Jurkat, Clone E6-1 (cell line): ENCODE measurements at regions not wholly inside any gene's neighbourhood (a gene's known extent, or its start where the extent isn't known, plus 50 kb on each side); places are given as distances from the start of the nearest gene placed in this dataset.
"Not testable (repeated sequence)": the region's sequence is repeated elsewhere in the genome, so short reads cannot be mapped to it uniquely, and the experiment has no call there.

ENCODE experiments used
- DNase-seq: peaks from one replicate; pipeline ENCODE4 v3.0.0-alpha.2; 2011; ENCODE audit warnings: low read depth, low spot score
- H3K4me3 ChIP-seq: 2 replicates; pipeline ENCODE4 v1.5.1; 2011; ENCODE audit warnings: mild to moderate bottlenecking, low read length, control low read depth, moderate library complexity

DNA sequence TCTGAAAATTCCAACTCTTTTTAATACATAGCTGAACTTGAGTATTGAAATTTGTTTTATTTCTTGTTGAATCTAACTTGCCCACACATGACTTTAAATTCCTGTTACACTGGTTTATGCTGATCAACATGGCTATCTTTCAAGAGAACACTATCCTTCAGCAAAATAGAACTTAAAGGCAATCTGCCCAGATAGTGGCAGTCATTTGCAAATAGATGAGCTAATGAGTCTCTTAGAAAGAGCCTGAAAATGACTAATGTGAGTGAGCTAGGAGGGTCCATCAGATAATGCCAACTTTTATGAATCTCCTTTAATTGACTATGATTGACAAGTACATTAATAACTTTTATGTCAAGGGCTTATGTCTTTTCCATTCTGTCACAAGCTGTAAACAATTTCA, 1360.8 kb upstream of the C9orf72 start:
- no peak overlapping the region for H3K4me3 ChIP-seq
- no peak for DNase-seq

DNA sequence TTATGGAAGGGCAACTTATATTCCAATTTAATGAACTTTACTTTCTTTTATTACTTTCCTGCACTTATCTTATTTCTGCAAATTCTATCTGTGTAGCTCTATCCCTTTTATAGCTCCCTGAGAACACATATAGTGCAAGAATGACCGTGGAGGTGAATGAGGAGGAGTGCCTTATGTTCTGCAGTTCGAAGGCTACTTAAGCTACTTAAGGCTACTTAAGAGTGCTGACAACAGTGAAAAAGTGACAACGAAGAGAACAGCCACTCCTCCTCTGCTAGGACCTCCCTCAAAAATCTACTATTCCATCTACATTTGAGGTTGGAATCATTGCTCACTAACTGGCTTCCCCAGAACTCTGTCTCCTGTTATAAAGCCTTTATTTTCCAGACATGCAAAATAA, 1365.7 kb upstream of the C9orf72 start:
- no peak for DNase-seq
- H3K4me3 ChIP-seq: no peak overlapping the region

DNA sequence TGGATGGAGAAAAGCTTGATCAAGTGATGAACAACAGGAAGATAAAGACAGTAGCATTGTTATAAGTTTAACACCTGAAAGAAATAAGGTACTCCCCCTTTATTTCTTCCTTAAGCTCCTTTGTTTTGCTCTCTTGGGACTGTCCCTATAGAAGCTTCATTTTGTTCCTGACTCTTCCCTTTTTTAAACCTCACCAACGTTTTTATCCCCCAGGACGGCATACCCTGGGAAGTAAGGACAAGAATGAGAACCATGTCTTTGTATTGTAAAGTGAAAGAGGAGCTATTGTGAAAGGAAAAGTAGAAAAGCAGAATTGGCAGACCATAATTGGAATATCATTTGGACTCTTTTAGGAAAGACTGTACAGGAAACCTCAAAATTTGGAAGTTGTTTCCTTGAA, 1368.6 kb upstream of the C9orf72 start:
- no peak overlapping the region for H3K4me3 ChIP-seq
- no peak for DNase-seq

DNA sequence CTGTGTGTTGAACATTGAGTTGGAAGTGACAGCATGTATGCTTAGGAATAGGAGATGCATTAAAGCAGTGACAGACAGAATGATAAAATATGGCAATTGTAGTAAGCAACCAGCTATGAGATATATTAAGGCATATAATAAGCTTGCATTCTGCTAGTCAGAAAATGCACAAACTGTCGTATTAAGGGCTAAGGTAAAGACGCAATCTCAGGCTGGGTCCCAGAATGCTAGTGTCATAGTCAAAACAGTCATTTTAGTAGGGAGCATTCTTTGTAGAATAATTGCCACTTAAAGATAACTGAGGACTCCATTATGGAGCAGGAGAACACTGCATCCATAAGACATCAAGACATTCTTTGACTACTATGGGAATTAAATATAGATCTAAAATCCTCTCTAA, 1369.7 kb upstream of the C9orf72 start:
- no peak for DNase-seq
- H3K4me3 ChIP-seq: no peak overlapping the region

DNA sequence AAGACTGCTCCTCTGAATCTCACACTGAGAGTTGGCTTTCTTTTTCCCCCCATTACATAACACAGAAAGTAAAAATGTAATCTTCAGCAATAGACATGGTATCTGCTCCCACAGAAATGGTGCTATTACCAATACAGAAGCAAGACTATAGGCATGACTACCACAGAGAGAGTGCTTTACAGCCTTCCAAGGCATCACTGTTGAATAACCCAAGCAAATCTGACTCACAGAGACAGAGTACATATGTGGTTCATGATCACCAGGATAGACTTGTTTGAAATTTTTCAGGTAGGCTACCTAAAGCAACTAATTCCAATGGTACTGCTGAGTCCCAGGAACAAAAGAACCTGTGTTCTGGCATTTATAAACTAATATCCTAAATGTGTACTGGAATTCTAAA, 1373.4 kb upstream of the C9orf72 start:
- no peak for DNase-seq
- no peak overlapping the region for H3K4me3 ChIP-seq

DNA sequence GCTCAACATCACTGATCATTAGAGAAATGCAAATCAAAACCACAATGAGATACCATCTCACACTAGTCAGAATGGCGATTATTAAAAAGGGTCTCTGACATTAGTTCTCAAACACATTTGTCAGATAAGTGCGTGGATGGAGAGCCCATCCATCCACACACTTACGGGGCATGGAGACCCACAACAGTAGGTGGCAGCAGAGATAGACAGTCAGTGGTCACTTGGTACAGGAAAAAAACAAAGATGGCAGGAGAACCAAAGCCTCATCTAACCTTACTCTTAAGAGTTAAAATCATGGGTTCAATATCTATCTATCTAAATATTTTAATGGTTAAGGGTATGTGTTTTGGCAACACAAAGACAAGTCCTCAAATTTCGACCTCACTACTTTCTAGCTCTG, 1378.7 kb upstream of the C9orf72 start:
- no peak for DNase-seq
- no peak overlapping the region for H3K4me3 ChIP-seq

DNA sequence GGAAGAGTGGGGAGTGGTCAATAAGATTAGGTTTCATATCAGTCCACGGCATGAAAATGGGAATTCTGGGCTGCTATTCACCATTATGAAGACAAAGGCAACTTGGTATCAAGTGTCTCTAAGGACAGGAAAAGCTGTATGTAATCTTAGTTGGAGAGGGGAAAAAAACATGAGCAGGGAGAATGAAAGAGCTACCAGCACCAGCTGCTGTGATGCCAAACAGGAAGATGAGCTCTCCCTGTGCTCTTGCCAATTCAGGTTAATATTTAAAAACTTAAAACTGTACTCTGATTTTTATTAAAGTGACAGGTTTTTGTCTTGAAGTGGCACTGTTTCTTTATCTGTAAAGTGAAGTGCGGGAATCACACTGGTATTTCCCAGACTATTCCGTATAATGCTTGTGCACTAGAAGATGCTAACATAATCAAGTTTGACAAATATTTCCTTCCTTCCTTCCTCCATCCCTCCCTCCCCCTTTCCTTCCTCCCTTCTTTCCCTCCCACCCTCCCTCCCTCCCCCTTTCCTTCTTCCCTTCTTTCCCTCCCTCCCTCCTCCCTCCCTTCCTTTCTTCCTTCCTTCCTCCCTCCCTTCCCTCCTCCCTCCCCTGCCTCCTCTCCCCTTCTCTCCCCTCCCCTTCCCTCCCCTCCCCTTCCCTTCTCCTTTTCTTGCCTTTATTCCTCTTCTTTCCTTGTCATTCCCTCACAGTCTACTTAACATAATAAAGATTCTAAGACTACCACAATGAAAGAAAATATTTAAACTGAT, 1383.0 kb upstream of the C9orf72 start:
- no peak overlapping the region for H3K4me3 ChIP-seq
- DNase-seq: no peak

DNA sequence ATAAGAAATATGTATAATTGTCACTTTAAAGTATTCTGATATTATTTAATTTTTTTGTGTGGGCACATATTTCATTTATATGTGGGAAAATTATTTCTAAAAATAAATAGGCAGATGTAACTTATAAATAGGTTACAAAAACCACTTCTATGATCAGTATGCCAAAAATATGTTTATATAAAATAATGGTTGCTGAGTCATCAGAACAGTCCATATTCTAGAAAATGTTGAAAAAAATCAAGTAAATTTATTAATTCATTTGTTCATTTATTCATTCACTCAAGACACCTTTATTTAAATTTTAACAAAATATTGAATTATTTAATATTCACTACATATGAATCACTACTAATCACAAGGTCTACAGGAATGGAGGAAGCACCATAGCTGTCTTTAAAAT, 1387.3 kb upstream of the C9orf72 start:
- DNase-seq: no peak
- no peak overlapping the region for H3K4me3 ChIP-seq

DNA sequence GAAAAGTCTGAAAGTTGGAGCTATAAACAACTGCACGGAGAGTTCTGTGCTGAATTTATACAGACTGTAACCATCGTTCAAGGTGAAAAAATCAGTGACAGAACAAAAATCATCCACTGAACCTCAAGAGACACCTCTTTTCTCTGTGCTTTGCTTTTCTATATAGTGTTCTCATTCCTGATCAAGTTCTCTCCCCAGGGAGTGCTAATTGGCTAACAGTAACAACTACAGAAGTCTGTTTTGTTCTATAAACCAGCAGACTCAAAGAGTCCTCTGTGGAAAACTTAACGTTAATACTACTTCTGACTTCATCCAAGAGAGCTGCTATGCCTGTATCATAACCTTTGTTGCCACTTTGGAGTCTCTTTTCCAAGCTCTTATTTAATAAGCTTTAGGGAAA, 1388.3 kb upstream of the C9orf72 start:
- no peak overlapping the region for H3K4me3 ChIP-seq
- no peak for DNase-seq

DNA sequence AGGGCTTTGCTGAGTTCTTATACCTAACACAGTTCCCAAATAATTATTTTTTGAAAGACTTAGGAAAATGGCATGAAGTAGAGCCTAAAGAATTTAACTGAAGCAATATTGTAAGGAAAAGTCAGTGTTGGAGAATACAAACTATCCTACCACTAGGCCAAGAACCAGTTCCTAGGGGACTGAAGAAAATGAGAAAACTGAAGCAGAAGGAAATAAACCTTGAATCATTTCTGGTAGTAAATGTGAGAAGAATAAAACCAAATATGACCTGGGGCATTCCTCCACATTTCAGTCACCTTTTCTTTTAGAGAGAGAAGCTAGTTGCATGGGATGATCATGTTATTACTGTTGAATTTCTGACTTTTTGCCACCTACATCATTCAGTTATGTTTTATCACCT, 1393.9 kb upstream of the C9orf72 start:
- DNase-seq: no peak
- no peak overlapping the region for H3K4me3 ChIP-seq

DNA sequence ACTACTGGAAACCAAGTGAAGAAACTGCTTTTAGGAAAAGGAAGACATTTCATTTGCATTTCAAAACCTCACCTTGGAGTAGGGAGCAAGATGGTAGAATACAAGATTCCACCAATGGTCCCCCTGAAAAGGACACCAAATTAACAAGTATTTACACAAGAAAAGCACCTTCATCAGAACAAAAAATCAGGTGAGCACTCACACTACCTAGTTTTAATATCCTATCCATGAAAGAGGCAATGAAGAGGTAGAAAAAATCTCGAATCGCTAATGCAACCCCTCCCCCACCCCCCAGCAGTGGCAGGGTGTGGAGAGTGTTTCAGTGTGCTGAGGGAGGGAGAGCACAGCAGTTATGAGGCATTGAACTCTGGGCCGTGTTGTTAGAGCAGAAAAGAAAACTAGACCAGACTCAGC, 1397.0 kb upstream of the C9orf72 start:
- DNase-seq: no peak
- no peak overlapping the region for H3K4me3 ChIP-seq

DNA sequence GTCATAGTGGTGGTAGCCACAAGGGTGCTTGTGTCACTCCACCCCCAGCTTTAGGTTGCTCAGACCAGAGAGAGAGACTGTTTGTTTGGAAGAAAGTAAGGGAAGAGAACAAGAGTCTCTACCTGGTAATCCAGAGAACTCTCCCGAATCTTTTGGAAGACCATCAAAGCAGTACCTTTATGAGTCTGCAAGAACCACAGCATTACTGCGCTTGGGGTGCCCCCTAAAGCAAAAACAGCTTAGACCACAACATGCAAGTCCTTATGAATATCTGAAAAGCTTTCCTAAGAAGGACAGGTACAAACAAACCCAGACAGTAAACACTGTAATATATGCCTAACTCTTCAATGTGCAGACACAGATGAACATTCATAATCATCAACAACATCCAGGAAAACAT, 1398.6 kb upstream of the C9orf72 start:
- H3K4me3 ChIP-seq: no peak overlapping the region
- DNase-seq: no peak

DNA sequence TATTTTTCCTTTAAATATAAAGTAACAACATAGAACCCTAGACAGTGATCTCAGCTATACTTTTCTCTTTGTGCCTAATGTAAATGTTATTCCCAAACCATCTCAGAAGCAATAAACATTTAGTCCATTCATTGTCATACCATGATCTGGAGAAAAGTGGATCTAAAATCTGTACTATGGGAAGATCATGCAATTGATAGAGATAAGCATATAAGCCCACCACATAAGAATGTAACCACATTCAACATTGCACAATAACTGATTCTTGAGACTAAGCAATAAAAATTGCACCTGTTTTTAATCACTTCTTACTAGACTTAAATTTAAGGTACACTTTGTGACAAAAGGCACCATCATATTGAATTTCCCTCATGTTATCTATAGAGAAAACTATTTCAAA, 1403.0 kb upstream of the C9orf72 start:
- no peak for DNase-seq
- H3K4me3 ChIP-seq: no peak overlapping the region

DNA sequence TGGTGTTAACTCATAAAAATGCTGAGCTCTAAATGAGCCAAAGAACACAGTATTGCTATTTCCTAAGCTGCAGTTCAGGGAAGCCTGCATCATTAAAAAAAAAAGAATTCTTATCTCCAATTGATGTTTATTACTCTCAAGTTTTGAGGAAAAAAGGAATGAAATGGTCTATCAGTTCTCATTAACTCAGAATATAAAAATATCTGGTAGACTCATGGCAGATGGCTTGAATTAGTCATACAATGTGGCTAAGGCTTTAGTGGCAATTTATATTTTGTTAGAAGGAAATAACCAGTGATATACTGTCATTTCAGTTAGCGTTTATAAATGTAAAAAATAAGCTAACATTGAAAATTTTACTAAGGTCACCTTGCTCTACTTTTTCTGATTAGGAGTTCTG, 1403.4 kb upstream of the C9orf72 start:
- no peak overlapping the region for H3K4me3 ChIP-seq
- no peak for DNase-seq

DNA sequence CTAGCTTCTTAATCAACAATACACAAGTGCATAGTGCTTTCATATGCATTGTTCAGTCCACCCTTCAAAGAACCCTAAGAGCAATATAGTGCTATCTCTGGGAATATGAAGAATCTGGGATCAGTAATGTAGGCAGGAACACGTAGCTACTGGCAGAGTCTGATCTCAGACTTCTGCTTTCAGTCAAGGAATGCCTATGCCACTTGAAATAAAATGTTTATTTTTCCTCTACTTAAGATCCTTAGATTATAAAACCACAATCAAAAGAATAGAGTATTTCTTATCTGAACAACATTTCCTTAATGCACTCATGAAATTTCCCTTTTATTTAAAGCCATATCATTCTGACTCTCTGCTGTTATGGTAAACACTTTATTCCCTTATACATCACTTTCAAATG, 1407.8 kb upstream of the C9orf72 start:
- no peak for DNase-seq
- no peak overlapping the region for H3K4me3 ChIP-seq

DNA sequence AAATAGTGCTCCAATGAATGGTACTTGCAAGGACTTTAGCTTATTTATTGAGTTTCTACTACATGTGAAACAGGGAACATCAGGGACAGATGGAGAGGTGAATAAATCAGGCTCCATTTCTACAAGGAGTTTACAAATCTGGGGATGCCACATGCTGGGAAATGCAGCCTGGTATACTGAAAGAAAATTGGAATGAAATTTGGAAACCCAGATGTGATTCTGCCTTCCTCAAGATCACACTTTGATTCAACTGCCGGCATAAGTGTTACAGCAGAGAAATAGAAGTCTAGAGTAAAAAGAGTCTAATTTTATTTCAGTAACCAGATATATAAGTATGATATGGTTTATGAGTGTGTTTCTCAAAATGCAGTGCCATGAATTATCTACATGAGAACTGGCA, 1408.4 kb upstream of the C9orf72 start:
- no peak for DNase-seq

DNA sequence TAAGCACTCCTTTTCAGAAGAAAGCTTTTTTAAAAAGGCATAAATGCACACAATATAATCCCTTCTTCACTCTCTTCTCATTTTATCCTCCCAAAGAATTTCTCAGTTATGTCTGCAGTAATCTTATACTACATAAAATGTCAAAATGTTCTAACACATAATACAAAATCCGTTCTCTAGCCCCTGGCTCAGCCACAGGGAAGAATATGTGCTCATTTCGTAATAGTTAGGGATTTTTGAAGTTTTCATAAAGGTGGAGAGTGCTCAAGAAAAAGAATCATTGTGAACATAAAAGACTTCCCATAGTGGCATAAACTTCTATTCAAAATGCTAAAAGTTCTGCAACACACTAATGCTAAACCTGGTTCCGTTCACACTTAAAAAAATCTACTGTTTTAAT, 1410.7 kb upstream of the C9orf72 start:
- H3K4me3 ChIP-seq: no peak overlapping the region
- DNase-seq: no peak

More for the DNA sequence above, 1408.4 kb upstream of the C9orf72 start:
- H3K4me3 ChIP-seq: no peak overlapping the region

DNA sequence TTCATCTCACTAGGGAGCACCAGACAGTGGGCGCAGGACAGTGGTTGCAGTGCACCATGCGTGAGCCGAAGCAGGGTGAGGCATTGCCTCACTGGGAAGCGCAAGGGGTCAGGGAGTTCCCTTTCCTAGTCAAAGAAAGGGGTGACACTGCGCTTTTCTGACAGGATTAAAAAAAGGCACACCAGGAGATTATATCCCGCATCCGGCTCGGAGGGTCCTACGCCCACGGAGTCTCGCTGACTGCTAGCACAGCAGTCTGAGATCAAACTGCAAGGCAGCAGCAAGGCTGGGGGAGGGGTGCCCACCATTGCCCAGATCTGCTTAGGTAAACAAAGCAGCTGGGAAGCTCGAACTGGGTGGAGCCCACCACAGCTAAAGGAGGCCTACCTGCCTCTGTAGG, 1416.7 kb upstream of the C9orf72 start:
- not testable (repeated sequence) for DNase-seq, H3K4me3 ChIP-seq

DNA sequence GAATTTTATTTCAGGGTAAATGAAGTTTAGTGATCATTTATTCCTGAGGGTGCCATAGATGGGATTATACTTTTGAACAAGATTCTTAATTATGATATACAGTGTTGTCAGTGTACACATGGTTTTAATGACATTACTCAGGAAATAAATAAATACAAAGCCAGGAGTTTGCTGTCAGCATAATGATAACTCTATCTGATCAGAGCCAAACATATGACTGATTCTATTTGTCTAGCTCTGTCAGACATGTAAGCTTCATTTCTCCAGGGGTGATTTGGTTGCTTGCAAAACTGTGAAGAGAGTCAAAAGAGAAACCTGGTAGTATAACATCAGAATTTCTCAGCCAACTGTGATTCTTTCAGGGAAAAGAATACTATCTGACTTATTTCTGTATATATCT, 1425.8 kb upstream of the C9orf72 start:
- no peak for DNase-seq

DNA sequence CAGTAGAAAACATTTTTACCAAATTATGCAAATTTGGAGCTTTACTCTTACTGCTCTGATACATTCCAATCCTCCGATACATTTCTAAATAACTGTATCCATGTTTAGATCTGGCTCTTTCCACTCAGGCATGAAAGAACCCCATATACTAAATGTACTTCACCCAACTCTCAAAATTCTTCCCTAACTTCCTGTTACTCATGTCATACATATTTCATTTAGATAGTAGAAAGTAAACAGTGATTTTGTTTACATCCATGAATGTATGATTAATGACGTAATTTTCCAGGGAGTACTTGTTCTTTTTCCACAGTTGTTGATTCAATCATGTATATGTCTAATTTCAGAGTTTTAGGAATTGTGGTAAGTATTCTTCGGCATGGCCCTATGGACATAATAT, 1426.5 kb upstream of the C9orf72 start:
- DNase-seq: no peak
- H3K4me3 ChIP-seq: no peak overlapping the region

More for the DNA sequence above, 1425.8 kb upstream of the C9orf72 start:
- no peak overlapping the region for H3K4me3 ChIP-seq

DNA sequence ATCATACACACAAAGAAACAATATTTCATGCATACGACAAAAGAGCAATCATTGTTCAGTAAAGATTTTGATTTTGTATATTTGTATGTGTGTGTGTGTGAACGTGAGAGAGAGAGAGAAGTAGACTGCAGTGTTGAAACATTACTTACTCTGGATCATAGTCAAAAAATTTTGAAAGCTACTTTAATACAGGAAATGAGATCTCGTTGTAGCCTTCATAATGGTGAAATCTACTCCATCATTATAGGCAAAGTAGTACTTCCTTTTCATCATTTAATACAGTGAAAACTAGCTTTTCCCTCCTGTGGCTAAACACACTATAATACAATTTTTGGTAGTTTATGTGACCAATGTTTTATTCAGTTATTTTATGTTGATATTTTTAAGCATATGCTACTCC, 1427.7 kb upstream of the C9orf72 start:
- no peak for DNase-seq
- H3K4me3 ChIP-seq: no peak overlapping the region

DNA sequence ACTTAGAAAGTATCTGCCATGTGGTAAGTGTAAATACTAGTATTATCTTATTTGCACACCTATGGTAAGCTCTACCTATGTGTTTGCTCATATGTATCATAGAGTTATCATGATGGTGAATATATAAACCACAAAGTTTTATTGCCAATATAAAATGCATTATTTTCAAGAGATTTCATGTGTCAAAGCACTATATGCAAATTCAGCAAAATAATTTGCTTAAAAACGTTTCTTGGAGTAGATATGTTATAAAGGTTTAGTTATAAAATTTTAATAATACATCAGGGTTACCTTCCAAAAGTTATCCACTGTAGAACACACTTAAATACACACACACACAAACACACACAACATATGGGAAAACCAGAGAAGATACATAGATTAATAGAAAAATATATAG, 1431.7 kb upstream of the C9orf72 start:
- no peak overlapping the region for H3K4me3 ChIP-seq
- DNase-seq: no peak
